GM18873 (cell line): ENCODE measurements at regions not wholly inside any gene's neighbourhood (a gene's known extent, or its start where the extent isn't known, plus 50 kb on each side); places are given as distances from the start of the nearest gene placed in this dataset.
"Not testable (repeated sequence)": the region's sequence is repeated elsewhere in the genome, so short reads cannot be mapped to it uniquely, and the experiment has no call there.

Source experiments
- ATAC-seq: cut with Tn5 transposase; IDR thresholded peaks from one replicate; pipeline ENCODE4 v1.9.1; 2021; ENCODE audit warnings: mild to moderate bottlenecking, moderate library complexity, moderate number of reproducible peaks; ENCODE audit not compliant: unreplicated experiment, low FRiP score

GRCh38 chr13:75180805-75181455, 301.0 kb downstream of the TBC1D4 start:
- ATAC-seq: no peak

- ATAC-seq: no peak
Measured at GRCh38 chr13:75178436-75178835, 303.5 kb downstream of the TBC1D4 start.

GRCh38 chr13:75175575-75175974, 306.4 kb downstream of the TBC1D4 start:
- ATAC-seq: no peak

- not testable (repeated sequence) for ATAC-seq
Measured at GRCh38 chr13:75175097-75175496, 306.9 kb downstream of the TBC1D4 start.

GRCh38 chr13:75174481-75174880, 307.5 kb downstream of the TBC1D4 start:
- ATAC-seq: no peak

DNA sequence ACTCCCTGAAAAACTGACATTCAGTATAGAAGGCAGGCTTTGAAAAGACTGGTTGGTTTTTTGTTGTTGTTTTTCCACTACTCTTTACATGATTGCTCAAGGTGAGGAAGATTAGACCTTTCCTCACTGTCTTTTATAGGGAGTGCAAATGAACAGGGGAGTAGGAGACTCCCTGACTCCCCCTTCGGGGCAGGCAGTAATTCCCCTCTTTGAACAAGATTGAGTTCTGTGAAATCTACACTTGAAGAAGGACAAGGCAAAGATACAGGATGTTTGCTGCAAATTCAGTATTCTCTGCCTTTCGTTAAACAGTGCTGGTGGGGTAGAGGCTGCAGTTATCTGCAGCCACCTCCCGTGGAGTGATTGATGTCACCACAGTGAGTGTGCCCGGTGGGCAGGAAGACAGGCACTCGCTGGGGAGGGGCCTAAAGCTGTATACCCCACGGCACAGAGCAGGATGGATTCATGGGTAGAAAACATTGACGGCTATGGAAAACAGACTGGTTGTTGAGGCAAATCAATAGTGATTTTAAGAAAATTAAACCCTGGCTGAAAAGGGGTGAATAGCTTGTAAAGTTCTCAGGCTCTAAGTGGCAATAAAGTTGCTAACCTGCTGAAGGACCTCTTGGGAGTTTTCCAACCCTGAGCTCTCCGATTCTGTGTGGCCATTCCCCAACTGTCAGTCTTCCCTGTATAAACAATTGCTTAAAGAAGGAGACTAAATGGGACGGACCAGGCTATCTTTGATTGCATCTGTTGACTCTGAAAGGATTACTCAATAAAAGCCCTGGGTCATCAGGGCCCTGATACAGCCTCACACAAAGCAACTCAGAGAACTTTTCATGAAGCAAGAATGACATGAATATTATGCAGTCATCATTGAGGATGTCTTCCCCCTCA, 308.3 kb downstream of the TBC1D4 start:
- no peak for ATAC-seq

DNA sequence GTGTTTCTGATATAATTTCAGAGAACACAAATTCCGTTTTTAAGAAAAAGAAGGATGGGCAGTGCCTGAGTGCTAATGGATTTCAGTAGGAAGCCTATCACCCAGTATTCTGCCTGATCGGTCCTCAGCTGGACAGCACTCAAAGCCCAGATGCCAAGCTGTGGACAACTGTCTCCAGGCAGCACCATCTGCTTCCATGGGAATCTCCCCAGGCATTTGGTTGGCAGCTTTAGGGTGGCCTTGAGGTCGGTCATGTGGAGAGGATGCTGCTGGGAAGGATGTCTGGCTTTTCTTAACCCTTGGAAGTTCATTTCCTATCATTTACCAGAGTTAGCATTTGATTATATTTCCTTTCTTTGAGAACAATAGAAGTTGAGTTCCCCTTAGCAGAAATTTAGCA, 311.7 kb downstream of the TBC1D4 start:
- no peak for ATAC-seq

- ATAC-seq: no peak
Measured at GRCh38 chr13:75165543-75166230, 316.3 kb downstream of the TBC1D4 start.

GRCh38 chr13:75161804-75162203, 320.2 kb downstream of the TBC1D4 start:
- no peak for ATAC-seq

- no peak for ATAC-seq
Measured at GRCh38 chr13:75160984-75161383, 321.0 kb downstream of the TBC1D4 start.

DNA sequence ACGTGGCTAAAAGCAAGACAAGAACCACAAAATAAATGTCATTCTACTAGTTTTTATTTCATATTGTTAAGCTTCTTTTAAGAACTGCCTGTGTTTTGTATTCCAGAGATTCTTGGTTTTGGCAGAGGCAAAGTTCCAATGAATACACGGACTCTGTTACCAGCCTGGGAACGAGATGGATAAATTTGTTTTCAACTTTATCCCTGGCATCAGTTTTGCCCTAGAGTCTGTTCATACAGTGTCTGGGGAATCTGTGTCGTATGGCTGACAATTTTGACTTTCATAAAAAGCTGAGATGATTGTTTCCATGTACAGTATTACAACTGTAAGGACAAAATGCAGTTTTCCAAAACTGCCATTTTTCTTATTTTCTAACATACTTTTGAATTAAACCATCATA, 327.6 kb downstream of the TBC1D4 start:
- ATAC-seq: no peak

DNA sequence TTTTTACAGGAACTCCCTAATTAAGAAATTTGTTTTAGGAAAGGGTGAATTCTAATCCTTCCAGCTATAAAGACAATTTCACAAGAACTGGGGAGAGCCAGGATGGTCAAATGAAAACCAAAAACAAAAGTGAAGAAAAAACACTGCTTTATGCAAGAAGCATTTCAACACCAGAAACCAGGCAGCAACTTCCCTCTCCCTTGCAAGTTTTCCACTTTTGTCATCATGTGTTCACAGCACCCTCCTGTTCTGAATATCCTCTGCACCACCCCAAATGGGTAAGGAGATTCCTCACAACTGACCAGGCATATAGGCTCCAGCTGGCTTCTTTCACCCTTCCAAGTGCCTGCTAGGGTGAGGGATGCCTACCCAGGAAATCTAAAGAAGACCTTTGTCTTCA, 328.1 kb downstream of the TBC1D4 start:
- ATAC-seq: no peak

GRCh38 chr13:75153386-75153785, 328.6 kb downstream of the TBC1D4 start:
- ATAC-seq: no peak

DNA sequence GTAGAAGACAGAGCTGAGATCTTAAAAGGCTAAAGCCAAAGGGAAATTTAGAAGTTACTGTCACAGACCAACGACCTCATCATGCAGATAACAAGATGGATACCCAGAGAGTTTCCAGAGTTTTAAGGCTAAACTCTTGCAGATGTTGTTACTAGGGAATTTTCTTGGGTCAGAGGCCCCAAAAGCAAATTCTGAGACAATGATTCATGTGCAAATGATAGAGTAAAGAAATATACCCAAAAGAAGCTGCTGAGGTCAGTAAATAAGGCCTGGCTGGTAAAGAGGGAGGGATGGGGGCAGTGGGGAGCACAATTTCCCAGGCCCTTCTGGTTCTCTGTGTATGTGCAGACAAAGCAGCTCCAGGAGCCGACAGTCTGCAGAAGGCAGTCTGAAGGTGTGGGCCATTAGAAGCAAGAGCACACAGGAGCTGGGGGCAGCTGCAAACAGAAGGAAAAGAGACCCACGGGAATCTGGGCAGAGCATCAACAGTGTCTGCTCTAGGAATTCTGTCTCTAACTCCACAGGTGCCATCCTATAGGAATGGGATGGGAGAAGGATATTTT, 330.8 kb downstream of the TBC1D4 start:
- ATAC-seq: no peak

DNA sequence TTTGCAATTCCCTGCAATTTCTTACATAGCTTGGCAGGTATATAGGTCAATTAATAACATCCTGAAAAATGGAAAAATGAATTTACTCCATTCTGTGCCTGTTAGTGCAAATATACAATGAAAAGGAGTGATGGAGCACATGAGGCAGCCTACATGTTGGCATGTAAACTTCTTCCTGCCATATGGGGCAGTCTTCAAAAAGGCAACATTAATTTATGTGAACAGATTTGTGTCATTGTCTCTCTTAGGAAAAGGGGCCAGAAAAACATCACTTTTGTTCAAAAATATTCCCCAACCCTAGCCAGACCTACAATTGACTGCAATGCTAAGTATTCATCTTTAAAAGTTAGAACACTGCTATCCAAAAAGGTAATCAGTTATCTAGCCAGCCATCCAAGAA, 332.2 kb downstream of the TBC1D4 start:
- no peak for ATAC-seq

DNA sequence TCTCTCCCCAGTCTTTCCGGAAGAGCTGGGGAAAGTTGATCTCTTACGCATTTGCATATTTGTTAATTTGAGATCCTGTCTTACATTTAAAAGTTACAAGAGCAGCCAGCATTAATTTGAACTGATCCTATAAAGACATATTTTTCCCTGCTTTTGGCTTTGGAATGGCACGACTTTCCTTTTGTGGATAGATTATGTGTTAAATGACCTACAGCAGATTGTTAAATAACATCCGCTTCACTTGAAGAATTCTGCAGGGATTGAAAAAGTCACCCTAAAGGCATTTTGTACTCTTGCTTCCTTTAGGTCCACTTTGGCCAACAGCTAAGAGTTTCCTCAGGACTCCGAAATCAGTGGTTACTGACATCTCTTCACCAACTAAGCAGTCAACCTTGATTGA, 334.0 kb downstream of the TBC1D4 start:
- no peak for ATAC-seq

DNA sequence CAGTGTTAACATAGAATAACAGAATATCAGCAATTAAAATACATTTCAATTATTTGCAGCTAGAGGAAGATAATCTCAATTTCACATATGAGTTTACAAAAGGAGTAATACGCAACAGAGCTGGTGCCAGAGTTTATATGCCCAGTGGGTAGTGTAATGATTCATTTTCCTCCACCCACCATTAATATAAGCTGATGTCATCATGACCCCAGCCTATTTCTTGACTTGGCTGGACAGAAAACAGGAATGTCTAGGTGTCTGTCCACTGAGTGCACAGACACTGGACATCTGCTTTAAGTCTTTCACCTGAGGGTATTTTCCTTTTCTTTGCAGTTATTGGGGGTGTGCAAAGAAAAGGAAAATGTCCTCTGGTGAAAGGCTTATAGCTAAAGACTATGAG, 335.5 kb downstream of the TBC1D4 start:
- ATAC-seq: no peak

DNA sequence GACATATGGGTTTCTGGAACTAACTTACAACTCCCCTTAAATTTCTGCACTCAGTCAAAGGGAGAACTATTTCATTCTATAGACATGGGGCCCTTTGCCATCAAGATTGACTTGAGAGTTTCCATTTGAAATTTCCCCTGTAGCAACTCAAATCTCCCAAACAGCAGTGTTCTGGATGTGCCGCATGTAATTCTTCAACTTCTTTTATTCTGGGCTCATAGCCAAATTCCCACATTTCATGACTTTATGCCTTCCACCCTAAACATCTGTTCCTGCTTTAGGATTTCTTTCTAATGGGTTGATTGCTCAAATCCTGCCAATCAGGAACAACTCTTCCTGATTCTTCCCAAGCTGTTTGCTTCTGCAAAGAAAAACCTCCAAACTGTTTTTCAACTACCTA, 336.0 kb downstream of the TBC1D4 start:
- no peak for ATAC-seq

DNA sequence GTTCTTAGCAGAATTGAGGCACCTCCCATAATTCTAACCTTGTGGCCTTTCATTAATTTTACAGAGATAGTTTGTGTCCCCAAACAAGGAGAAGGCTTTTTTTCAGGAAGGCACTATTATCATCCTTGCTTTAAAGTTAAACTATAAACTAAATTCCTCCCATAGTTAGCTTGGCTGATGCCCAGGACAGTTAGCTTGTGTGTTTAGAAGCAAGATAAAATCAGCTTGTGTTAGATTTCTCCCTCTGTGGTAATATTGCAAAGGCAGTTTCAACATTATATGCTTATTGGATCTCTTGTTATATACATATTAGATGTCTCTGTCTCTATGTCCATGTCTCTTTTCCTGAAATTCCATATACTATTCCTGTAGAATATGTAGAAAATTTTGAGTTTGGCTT, 342.7 kb downstream of the TBC1D4 start:
- ATAC-seq: no peak

GRCh38 chr13:75137911-75138571, 343.9 kb downstream of the TBC1D4 start:
- no peak for ATAC-seq

DNA sequence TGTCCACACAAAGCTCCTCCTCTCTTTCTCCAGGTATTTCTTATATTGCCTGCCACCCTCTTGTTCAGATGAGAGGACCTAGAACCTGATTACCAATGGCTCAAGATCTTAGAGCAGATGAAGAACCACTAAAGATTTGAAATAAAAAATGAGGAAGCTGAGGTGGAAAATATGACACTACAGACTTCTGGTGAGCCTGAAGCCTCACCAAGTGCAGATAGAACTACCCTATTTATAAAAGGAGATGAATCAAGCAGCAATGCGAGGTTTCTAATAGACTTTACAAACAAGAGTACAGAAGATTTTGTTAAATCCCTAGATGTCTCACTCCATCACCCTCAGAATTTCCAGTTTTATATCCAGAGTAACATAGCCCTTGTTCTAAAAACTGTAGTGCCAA, 345.8 kb downstream of the TBC1D4 start:
- no peak for ATAC-seq
